RWPE2 (cell line): ENCODE measurements at regions not wholly inside any gene's neighbourhood (a gene's known extent, or its start where the extent isn't known, plus 50 kb on each side); places are given as distances from the start of the nearest gene placed in this dataset.

Source experiments
- ATAC-seq: fragments of 200-7000 bp; cut with Tn5 transposase; 3 replicates; pipeline ENCODE4 v1.9.1; 2021; ENCODE audit warnings: low read depth
- DNase-seq: peaks from one replicate; pipeline ENCODE4 v3.0.0-alpha.2; 2020; ENCODE audit warnings: low spot score
- H3K27ac ChIP-seq: fragments of 450-650 bp; 2 replicates; pipeline ENCODE4 v1.5.1; 2017; ENCODE audit warnings: mild to moderate bottlenecking; ENCODE audit not compliant: poor library complexity, severe bottlenecking
- H3K27me3 ChIP-seq: fragments of 250-450 bp; sonication (Bioruptor Pico); 2 replicates; pipeline ENCODE4 v1.5.1; 2021; ENCODE audit warnings: mild to moderate bottlenecking, moderate library complexity; ENCODE audit not compliant: insufficient read depth, poor library complexity, severe bottlenecking
- H3K36me3 ChIP-seq: fragments of 250-450 bp; sonication (Bioruptor Pico); 2 replicates; pipeline ENCODE4 v1.5.1; 2020; ENCODE audit warnings: low read depth, mild to moderate bottlenecking, moderate library complexity
- H3K4me1 ChIP-seq: fragments of 250-450 bp; sonication (Bioruptor Pico); 2 replicates; pipeline ENCODE4 v1.5.1; 2021; ENCODE audit warnings: mild to moderate bottlenecking, moderate library complexity; ENCODE audit not compliant: insufficient read depth, poor library complexity, severe bottlenecking
- H3K4me3 ChIP-seq: fragments of 250-450 bp; sonication (Bioruptor Pico); 2 replicates; pipeline ENCODE4 v1.5.1; 2021; ENCODE audit warnings: mild to moderate bottlenecking, moderate library complexity; ENCODE audit not compliant: severe bottlenecking
- H3K9me3 ChIP-seq: fragments of 250-450 bp; sonication (Bioruptor Pico); 2 replicates; pipeline ENCODE4 v1.5.1; 2021; ENCODE audit warnings: mild to moderate bottlenecking, moderate library complexity; ENCODE audit not compliant: severe bottlenecking
- CTCF ChIP-seq: fragments of 450-650 bp; IDR thresholded peaks from one replicate; pipeline ENCODE4 v1.5.1; 2017; ENCODE audit warnings: mild to moderate bottlenecking, moderate library complexity; ENCODE audit not compliant: poor library complexity, severe bottlenecking

GRCh38 chr11:112596324-112596723 is 335.7 kb upstream of the PLET1 start:
- Histone ChIP-seq H3K9me3 (no peaks in the 10 kb centered on the region), H3K4me1 (no peaks in the 10 kb centered on the region), H3K4me3 (no peak overlapping the region), H3K36me3 (no peaks in the 10 kb centered on the region), H3K27ac (no peak overlapping the region), H3K27me3 (no peaks in the 10 kb centered on the region)
- no peak for ATAC-seq
- DNase-seq, result no peak
- no peak for TF ChIP-seq CTCF

GRCh38 chr11:112597286-112597790 is 336.7 kb upstream of the PLET1 start:
- ATAC-seq, result no peak
- Histone ChIP-seq H3K27me3 (no peaks in the 10 kb centered on the region), H3K36me3 (no peaks in the 10 kb centered on the region), H3K4me3 (no peak overlapping the region), H3K9me3 (no peaks in the 10 kb centered on the region), H3K27ac (no peak overlapping the region), H3K4me1 (no peaks in the 10 kb centered on the region)
- DNase-seq, result no peak
- TF ChIP-seq CTCF, result no peak

GRCh38 chr11:112599265-112599664 is 338.6 kb upstream of the PLET1 start:
- DNase-seq (no peak), ATAC-seq (no peak)
- Histone ChIP-seq H3K27ac (no peak overlapping the region), H3K36me3 (no peaks in the 10 kb centered on the region), H3K4me1 (no peaks in the 10 kb centered on the region), H3K9me3 (no peaks in the 10 kb centered on the region), H3K4me3 (no peak overlapping the region), H3K27me3 (no peaks in the 10 kb centered on the region)
- no peak for TF ChIP-seq CTCF

GRCh38 chr11:112599856-112600533 is 339.3 kb upstream of the PLET1 start:
- no peak for DNase-seq
- ATAC-seq, result no peak
- Histone ChIP-seq H3K9me3 (no peaks in the 10 kb centered on the region), H3K27me3 (no peaks in the 10 kb centered on the region), H3K4me3 (no peak overlapping the region), H3K27ac (no peak overlapping the region), H3K36me3 (no peaks in the 10 kb centered on the region), H3K4me1 (no peaks in the 10 kb centered on the region)
- TF ChIP-seq CTCF, result no peak

GRCh38 chr11:112605093-112605666 is 344.5 kb upstream of the PLET1 start:
- no peaks in the 10 kb centered on the region for H3K9me3 ChIP-seq
- no peak overlapping the region for H3K27ac ChIP-seq
- no peak for TF ChIP-seq CTCF

More at GRCh38 chr11:112605093-112605666, 344.5 kb upstream of the PLET1 start:
- no peaks in the 10 kb centered on the region for H3K27me3 ChIP-seq
- peaks cover under 1% of the 10 kb centered on the region for H3K4me1 ChIP-seq
- DNase-seq (no peak), ATAC-seq (no peak)
- no peaks in the 10 kb centered on the region for H3K36me3 ChIP-seq
- no peak overlapping the region for H3K4me3 ChIP-seq
